ENCODE measurements at regions not wholly inside any gene's neighbourhood (a gene's known extent, or its start where the extent isn't known, plus 50 kb on each side); places are given as distances from the start of the nearest gene placed in this dataset.

DNA sequence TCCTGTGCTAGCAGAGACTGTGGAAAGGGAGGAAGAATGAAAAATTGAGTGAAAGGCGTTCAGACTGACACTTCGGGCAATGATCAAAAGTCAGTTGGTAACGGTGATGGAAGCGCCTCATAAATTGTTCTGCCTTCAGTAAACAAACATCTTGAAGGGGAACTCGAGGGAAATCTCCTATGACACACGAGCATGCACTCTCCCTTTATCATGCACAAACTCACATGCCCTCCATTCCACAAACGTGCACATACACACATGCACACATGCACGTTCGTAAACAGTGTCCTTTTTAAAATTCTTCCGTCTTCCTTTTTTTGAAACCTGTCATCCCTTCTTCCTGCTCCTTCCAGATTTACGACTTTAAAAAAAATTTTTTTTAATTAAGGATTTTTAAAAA, 77.8 kb upstream of the TMEM45B start:
- WGBS (ENCODE audit: missing lambda C conversion rate): 46% methylated on average over 11 of the region's 11 CpGs
- CTCF ChIA-PET: interaction anchor here (1.9 kb wide), 1 partner anchor 13 kb away, joined by 5 read pairs; no protein-coding TSS in a partner anchor
- no peak overlapping the region for H3K4me2 ChIP-seq
- POLR2A ChIA-PET: no interaction called here
- no peak for DNase-seq (ENCODE audit: low read depth in 1 of 2, low spot score in 1 of 2)
- H3K4me1 ChIP-seq: no peaks in the 10 kb centered on the region
- H3K9me3 ChIP-seq: no peaks in the 10 kb centered on the region
- H3K27ac ChIP-seq: no peak overlapping the region
- H3K4me3 ChIP-seq: no peak overlapping the region
- no peak for FAIRE-seq
- TF ChIP-seq HOXB13 (CRISPR knock-in tag; IDR thresholded peaks at IDR 0.05; ENCODE audit: low read depth) (no peak), HOXB5 (CRISPR knock-in tag; IDR thresholded peaks at IDR 0.05) (no peak), NFE2L2 (conservative IDR thresholded peaks at IDR 0.05; ENCODE audit: low read length) (no peak), CEBPB (IDR thresholded peaks at IDR 0.05) (no peak), NR3C1 (IDR thresholded peaks at IDR 0.05) (no peak), RCOR1 (IDR thresholded peaks at IDR 0.05; ENCODE audit: low read depth, low read length) (no peak), KDM5A (IDR thresholded peaks at IDR 0.05) (no peak), JUN (IDR thresholded peaks at IDR 0.05) (no peak), FOSL2 (IDR thresholded peaks at IDR 0.05) (no peak), FOSL2 (CRISPR knock-in tag; IDR thresholded peaks at IDR 0.05) (no peak), KDM1A (IDR thresholded peaks at IDR 0.05; ENCODE audit: low read depth) (no peak), RNF2 (IDR thresholded peaks at IDR 0.05; ENCODE audit: borderline replicate concordance, low read depth) (no peak), HEYL (CRISPR knock-in tag; IDR thresholded peaks at IDR 0.05) (no peak), ESRRA (IDR thresholded peaks at IDR 0.05; ENCODE audit: borderline replicate concordance, low read length) (no peak), TFCP2L1 (CRISPR knock-in tag; IDR thresholded peaks at IDR 0.05) (no peak), RARB (CRISPR knock-in tag; IDR thresholded peaks at IDR 0.05) (no peak)
- TF ChIP-seq, protein P1, sequence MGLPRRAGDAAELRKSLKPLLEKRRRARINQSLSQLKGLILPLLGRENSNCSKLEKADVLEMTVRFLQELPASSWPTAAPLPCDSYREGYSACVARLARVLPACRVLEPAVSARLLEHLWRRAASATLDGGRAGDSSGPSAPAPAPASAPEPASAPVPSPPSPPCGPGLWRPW (IDR thresholded peaks at IDR 0.05): no peak
- TF ChIP-seq, protein P2, sequence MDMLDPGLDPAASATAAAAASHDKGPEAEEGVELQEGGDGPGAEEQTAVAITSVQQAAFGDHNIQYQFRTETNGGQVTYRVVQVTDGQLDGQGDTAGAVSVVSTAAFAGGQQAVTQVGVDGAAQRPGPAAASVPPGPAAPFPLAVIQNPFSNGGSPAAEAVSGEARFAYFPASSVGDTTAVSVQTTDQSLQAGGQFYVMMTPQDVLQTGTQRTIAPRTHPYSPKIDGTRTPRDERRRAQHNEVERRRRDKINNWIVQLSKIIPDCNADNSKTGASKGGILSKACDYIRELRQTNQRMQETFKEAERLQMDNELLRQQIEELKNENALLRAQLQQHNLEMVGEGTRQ (IDR thresholded peaks at IDR 0.05): no peak
- TF ChIP-seq, protein P3, sequence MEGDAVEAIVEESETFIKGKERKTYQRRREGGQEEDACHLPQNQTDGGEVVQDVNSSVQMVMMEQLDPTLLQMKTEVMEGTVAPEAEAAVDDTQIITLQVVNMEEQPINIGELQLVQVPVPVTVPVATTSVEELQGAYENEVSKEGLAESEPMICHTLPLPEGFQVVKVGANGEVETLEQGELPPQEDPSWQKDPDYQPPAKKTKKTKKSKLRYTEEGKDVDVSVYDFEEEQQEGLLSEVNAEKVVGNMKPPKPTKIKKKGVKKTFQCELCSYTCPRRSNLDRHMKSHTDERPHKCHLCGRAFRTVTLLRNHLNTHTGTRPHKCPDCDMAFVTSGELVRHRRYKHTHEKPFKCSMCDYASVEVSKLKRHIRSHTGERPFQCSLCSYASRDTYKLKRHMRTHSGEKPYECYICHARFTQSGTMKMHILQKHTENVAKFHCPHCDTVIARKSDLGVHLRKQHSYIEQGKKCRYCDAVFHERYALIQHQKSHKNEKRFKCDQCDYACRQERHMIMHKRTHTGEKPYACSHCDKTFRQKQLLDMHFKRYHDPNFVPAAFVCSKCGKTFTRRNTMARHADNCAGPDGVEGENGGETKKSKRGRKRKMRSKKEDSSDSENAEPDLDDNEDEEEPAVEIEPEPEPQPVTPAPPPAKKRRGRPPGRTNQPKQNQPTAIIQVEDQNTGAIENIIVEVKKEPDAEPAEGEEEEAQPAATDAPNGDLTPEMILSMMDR (IDR thresholded peaks at IDR 0.05): no peak
- TF ChIP-seq, protein P4, sequence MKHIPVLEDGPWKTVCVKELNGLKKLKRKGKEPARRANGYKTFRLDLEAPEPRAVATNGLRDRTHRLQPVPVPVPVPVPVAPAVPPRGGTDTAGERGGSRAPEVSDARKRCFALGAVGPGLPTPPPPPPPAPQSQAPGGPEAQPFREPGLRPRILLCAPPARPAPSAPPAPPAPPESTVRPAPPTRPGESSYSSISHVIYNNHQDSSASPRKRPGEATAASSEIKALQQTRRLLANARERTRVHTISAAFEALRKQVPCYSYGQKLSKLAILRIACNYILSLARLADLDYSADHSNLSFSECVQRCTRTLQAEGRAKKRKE (CRISPR knock-in tag; IDR thresholded peaks at IDR 0.05; ENCODE audit: low read depth): no peak
- TF ChIP-seq, protein P5, sequence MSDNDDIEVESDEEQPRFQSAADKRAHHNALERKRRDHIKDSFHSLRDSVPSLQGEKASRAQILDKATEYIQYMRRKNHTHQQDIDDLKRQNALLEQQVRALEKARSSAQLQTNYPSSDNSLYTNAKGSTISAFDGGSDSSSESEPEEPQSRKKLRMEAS (IDR thresholded peaks at IDR 0.05): no peak
- ATAC-seq: no peak

DNA sequence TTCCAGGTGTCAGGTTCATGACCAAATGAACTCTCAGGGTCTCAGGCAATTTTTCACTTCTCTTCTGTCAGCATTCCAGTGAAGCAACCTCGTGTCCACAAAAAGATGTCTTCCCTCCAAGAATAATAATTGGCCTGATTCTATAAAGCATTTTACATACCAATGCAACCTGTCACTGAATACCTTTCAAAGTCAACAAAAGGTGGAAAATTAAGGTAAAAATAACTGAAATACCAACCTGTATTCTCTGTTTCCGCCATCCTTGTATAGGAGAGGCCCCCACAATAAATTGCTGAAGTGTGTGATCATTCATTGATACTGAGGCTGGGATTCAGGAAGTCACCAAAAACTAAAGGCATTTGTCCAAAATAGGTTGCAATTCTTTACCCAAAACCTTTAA, 77.4 kb upstream of the TMEM45B start:
- 38% methylated on average over 2 of the region's 2 CpGs for WGBS (ENCODE audit: missing lambda C conversion rate)
- POLR2A ChIA-PET: no interaction called here
- no peak overlapping the region for H3K4me3 ChIP-seq
- ATAC-seq: no peak
- no peaks in the 10 kb centered on the region for H3K4me1 ChIP-seq
- no peak overlapping the region for H3K27ac ChIP-seq
- no peak for DNase-seq (ENCODE audit: low read depth in 1 of 2, low spot score in 1 of 2)
- no peak for FAIRE-seq
- no peaks in the 10 kb centered on the region for H3K9me3 ChIP-seq
- TF ChIP-seq KDM1A (IDR thresholded peaks at IDR 0.05; ENCODE audit: low read depth): no peak
- TF ChIP-seq, protein P2 (IDR thresholded peaks at IDR 0.05): no peak
- TF ChIP-seq ZSCAN20 (CRISPR knock-in tag; IDR thresholded peaks at IDR 0.05): no peak
- no peak for TF ChIP-seq NFE2L2 (conservative IDR thresholded peaks at IDR 0.05; ENCODE audit: low read length)
- TF ChIP-seq FOXS1 (CRISPR knock-in tag; IDR thresholded peaks at IDR 0.05): no peak
- TF ChIP-seq PHF8 (IDR thresholded peaks at IDR 0.05; ENCODE audit: borderline replicate concordance, low read depth): no peak
- TF ChIP-seq CHD4 (IDR thresholded peaks at IDR 0.05; ENCODE audit: borderline replicate concordance): no peak
- TF ChIP-seq HOXB13 (CRISPR knock-in tag; IDR thresholded peaks at IDR 0.05; ENCODE audit: low read depth): no peak
- CTCF ChIA-PET: interaction anchor here (0.6 kb wide), 1 partner anchor 389 kb away, joined by 4 read pairs; no protein-coding TSS in a partner anchor
- H3K4me2 ChIP-seq: no peak overlapping the region

Data from A549 (cell line).